ENCODE measurements at regions not wholly inside any gene's neighbourhood (a gene's known extent, or its start where the extent isn't known, plus 50 kb on each side); places are given as distances from the start of the nearest gene placed in this dataset.

DNA sequence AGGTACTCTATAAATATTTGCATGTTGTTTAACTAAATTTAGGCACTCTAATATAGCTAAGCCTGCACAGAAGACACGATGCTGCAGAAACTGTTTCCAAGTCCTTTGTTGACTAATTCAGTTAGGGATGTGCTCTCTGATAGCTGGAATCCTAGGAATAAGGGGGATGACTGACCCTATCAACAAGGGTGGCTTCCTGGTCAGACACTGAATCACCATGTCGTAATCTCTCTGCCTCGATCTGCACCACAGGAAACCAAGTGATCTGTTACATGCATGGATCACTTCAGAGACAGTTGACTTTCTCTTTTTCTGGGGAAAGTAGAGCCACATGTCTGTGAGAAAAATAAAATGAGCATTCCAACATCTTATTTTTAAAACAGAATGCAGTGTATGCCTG lies 169.1 kb downstream of the GUCY2F start:
- Histone ChIP-seq H3K27me3 (no peaks in the 10 kb centered on the region), H3K27ac (no peak overlapping the region), H3K4me1 (no peaks in the 10 kb centered on the region), H3K36me3 (no peaks in the 10 kb centered on the region), H3K4me3 (replicated peaks in 1 of 3) (no peak overlapping the region), H3K9me3 (no peaks in the 10 kb centered on the region)
- intact Hi-C loops (cut with DNase I): no loop called here
- TF ChIP-seq, protein P1, sequence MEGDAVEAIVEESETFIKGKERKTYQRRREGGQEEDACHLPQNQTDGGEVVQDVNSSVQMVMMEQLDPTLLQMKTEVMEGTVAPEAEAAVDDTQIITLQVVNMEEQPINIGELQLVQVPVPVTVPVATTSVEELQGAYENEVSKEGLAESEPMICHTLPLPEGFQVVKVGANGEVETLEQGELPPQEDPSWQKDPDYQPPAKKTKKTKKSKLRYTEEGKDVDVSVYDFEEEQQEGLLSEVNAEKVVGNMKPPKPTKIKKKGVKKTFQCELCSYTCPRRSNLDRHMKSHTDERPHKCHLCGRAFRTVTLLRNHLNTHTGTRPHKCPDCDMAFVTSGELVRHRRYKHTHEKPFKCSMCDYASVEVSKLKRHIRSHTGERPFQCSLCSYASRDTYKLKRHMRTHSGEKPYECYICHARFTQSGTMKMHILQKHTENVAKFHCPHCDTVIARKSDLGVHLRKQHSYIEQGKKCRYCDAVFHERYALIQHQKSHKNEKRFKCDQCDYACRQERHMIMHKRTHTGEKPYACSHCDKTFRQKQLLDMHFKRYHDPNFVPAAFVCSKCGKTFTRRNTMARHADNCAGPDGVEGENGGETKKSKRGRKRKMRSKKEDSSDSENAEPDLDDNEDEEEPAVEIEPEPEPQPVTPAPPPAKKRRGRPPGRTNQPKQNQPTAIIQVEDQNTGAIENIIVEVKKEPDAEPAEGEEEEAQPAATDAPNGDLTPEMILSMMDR (IDR thresholded peaks at IDR 0.05): no peak
- TF ChIP-seq POLR2A (IDR thresholded peaks at IDR 0.05): no peak
- WGBS, 2 donors: 63 to 73% methylated on average over 1 to 3 of the region's 3 CpGs
- DNase-seq: no peak

DNA sequence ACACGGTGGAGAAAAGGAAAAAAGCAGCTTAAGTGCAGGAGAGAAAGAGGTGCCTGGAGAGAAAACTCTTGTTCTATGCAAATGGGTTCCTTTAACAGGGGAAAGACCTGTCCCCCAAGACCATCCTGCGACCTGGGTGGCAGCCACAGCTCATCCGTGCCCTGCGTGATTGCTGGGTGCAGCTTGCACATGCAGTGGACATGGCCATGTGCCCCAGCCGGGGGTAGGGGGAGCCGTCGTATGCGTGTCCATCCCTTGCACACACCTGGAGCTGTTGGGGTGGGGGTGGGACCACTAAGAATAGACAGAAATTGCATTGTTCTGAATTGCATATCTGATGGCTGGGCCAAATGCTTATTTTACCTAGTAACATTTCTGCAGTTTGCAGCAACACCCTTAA lies 171.9 kb downstream of the GUCY2F start:
- Histone ChIP-seq H3K36me3 (no peaks in the 10 kb centered on the region), H3K27me3 (no peaks in the 10 kb centered on the region), H3K4me1 (no peaks in the 10 kb centered on the region), H3K27ac (no peak overlapping the region), H3K9me3 (no peaks in the 10 kb centered on the region), H3K4me3 (replicated peaks in 1 of 3) (no peak overlapping the region)
- intact Hi-C loops (cut with DNase I): no loop called here
- WGBS, 2 donors: 87 to 92% methylated on average over 8 of the region's 8 CpGs
- TF ChIP-seq, protein P1 (IDR thresholded peaks at IDR 0.05): no peak
- no peak for TF ChIP-seq POLR2A (IDR thresholded peaks at IDR 0.05)
- DNase-seq: no peak

DNA sequence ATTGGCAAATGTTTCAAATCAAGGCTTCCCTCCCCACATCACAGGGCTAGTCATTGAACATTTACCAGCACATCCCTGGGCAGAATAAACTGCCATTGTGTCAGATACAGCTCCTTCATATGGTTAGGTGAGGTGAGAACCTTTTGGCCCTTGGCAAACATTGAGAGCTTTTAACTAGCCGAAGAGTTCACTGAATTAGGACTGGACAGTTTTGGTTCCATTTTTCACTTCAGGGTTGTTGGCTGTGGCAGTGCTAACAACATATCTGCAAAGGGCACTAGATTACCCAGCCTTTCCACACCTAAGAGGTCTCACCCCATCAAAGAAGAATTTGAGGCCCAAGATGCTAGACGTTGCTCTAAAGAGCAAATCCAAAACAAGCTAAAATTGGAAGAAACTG lies 180.7 kb downstream of the GUCY2F start:
- no peak for DNase-seq
- no peaks in the 10 kb centered on the region for H3K27me3 ChIP-seq
- H3K4me1 ChIP-seq: no peaks in the 10 kb centered on the region
- no peaks in the 10 kb centered on the region for H3K9me3 ChIP-seq
- WGBS, 2 donors: 57 to 67% methylated on average over 1 to 2 of the region's 2 CpGs
- TF ChIP-seq, protein P1 (IDR thresholded peaks at IDR 0.05): no peak
- TF ChIP-seq POLR2A (IDR thresholded peaks at IDR 0.05): no peak
- no peaks in the 10 kb centered on the region for H3K36me3 ChIP-seq
- no peak overlapping the region for H3K4me3 ChIP-seq (replicated peaks in 1 of 3)
- H3K27ac ChIP-seq: no peak overlapping the region
- intact Hi-C loops (cut with DNase I): no loop called here

DNA sequence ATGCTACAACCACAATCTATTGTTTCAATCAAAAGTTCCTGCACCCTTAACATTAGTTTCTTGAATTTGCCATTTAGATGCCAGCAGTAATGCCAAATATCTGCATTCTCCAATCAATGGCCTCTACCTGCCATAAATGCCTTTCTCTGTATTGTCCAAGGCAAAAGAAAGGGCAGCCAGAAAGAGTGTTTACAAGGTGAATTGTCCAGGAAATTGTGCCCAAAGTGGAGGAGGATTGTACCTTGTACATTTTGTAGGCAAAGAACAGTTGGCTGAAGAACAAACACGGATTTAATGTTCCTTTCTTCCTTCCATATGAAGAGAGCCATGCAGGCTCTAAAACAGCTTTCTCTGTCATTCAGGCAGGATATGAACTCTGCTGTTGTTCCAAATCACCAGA lies 181.5 kb downstream of the GUCY2F start:
- H3K27ac ChIP-seq: no peak overlapping the region
- no peak for DNase-seq
- TF ChIP-seq POLR2A (IDR thresholded peaks at IDR 0.05): no peak
- TF ChIP-seq, protein P1 (IDR thresholded peaks at IDR 0.05): no peak
- no peak overlapping the region for H3K4me3 ChIP-seq (replicated peaks in 1 of 3)
- intact Hi-C loops (cut with DNase I): no loop called here
- H3K4me1 ChIP-seq: no peaks in the 10 kb centered on the region
- H3K9me3 ChIP-seq: no peaks in the 10 kb centered on the region
- WGBS, 2 donors: 53 to 71% methylated on average over 1 of the region's 1 CpG
- no peaks in the 10 kb centered on the region for H3K27me3 ChIP-seq
- no peaks in the 10 kb centered on the region for H3K36me3 ChIP-seq

DNA sequence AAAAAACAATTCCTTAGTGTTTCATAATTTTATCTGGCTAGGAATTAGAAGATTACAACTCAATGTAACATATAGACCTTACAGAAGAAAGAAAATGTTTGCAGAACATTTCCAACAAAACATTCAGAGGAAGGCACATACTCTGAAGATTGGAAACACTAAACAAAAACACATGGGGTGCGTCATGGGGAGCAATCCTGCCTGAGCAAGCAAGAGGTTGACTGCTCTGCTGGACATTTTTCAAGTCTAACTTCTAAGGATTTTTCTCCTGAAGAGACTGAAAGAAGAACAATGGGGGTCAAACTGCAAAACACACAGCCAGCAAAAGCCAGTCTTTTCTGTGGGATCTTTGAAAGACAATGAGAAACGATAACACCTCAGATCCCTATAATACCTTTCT lies 182.8 kb downstream of the GUCY2F start:
- DNase-seq: no peak
- TF ChIP-seq, protein P1 (IDR thresholded peaks at IDR 0.05): no peak
- TF ChIP-seq POLR2A (IDR thresholded peaks at IDR 0.05): no peak
- intact Hi-C loops (cut with DNase I): no loop called here
- H3K27me3 ChIP-seq: no peaks in the 10 kb centered on the region
- H3K9me3 ChIP-seq: no peaks in the 10 kb centered on the region
- no peak overlapping the region for H3K4me3 ChIP-seq (replicated peaks in 1 of 3)
- H3K27ac ChIP-seq: no peak overlapping the region
- H3K36me3 ChIP-seq: no peaks in the 10 kb centered on the region
- H3K4me1 ChIP-seq: no peaks in the 10 kb centered on the region
- WGBS, 2 donors: 51 to 64% methylated on average over 2 of the region's 2 CpGs

Data from thyroid gland (tissue), 4 donors.